Right lobe of liver (tissue), 6 donors: ENCODE measurements at regions not wholly inside any gene's neighbourhood (a gene's known extent, or its start where the extent isn't known, plus 50 kb on each side); places are given as distances from the start of the nearest gene placed in this dataset.

Experiments used
- ATAC-seq, 4 donors: fragments of 200-7000 bp; cut with Tn5 transposase; one replicate each; pipeline ENCODE4 v1.9.1; 2020; ENCODE audit warnings: mild to moderate bottlenecking in 4 of 4, moderate library complexity in 4 of 4
- DNase-seq, 3 donors: peaks; one replicate each; pipeline ENCODE4 v3.0.0-alpha.2; 2020
- H3K27ac ChIP-seq, 3 donors: fragments of 200-600 bp; one replicate each; pipeline ENCODE4 v1.8.0; 2022
- H3K27me3 ChIP-seq, 2 donors: fragments of 200-600 bp; one replicate each; pipeline ENCODE4 v1.8.0; 2022
- H3K36me3 ChIP-seq, 4 donors: fragments of 200-600 bp; sonication (generic) in 1 of 4; one replicate each; pipeline versions ENCODE4 v1.5.1 to v1.8.0; 2017 to 2022; ENCODE audit warnings: control low read depth in 1 of 4
- H3K4me1 ChIP-seq, 4 donors: fragments of 200-600 bp; sonication (generic) in 1 of 4; one replicate each; pipeline versions ENCODE4 v1.5.1 to v1.8.0; 2017 to 2022; ENCODE audit warnings: control low read depth in 1 of 4
- H3K4me3 ChIP-seq, 3 donors: fragments of 200-600 bp; one replicate each; pipeline ENCODE4 v1.8.0; 2022
- H3K9me3 ChIP-seq, 4 donors: fragments of 200-600 bp; sonication (generic) in 1 of 4; one replicate each; pipeline versions ENCODE4 v1.5.1 to v1.8.0; 2017 to 2022; ENCODE audit warnings: control low read depth in 1 of 4
- CTCF ChIP-seq, 4 donors: fragments of 200-600 bp in 3 of 4; fragments of 450-650 bp in 1 of 4; IDR thresholded peaks; one replicate each; pipeline versions ENCODE4 v1.5.1 to v1.8.0; 2016 to 2022; ENCODE audit warnings: antibody characterized with exemption in 4 of 4, mild to moderate bottlenecking in 2 of 4
- POLR2A ChIP-seq: fragments of 450-650 bp; IDR thresholded peaks from one replicate; pipeline ENCODE4 v1.6.1; 2017; ENCODE audit warnings: antibody characterized with exemption, mild to moderate bottlenecking
- WGBS: methylation state at CpG from one replicate; pipeline ENCODE4 v1.1.6; 2018; ENCODE audit warnings: low coverage, low lambda C conversion rate; ENCODE audit not compliant: insufficient coverage; ENCODE audit errors: missing lambda C conversion rate; 5-methylcytosine and 5-hydroxymethylcytosine counted together
- intact Hi-C, 2 donors: fragments of 100-400 bp; cut with DNase I; formaldehyde crosslinking; loops; one replicate each; pipeline versions ENCODE4 v1.11.2 to v1.14.1; 2022
- donor health status: DM: no; HTN: yes; CAD: no.
- donor health status: DM: no; HTN: no; CAD: no.
- donor health status: DM: no; HTN: no; CAD: no.
- donor health status: DM: no; HTN: yes; CAD: no.
- donor health status: DM: no; HTN: yes; CAD: no.

DNA sequence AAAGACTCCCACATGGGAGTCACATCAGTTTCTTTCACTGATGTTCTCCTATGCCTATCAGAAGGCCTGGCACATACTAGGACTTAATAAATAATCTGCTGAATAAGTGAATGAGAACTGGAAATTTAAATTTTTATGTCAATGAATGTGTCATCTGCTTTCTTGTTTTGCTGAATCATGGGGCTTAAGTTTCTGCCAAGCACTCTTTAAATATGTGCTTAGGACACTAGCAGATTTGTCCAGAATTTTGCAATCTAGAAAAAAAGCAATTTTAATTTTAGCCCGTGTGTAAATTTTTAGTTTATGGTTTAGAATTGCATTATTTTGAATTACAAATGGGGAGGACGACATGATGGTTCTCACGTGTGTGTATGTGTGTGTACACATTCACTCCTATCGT, 803.1 kb downstream of the USP25 start:
- intact Hi-C loops: no loop called here
- peak overlapping the region; percentile 25 to 88 (median 88) for H3K27ac ChIP-seq
- ATAC-seq: peak in 3 of 4 donors; percentile 20 to 23 (median 22)

DNA sequence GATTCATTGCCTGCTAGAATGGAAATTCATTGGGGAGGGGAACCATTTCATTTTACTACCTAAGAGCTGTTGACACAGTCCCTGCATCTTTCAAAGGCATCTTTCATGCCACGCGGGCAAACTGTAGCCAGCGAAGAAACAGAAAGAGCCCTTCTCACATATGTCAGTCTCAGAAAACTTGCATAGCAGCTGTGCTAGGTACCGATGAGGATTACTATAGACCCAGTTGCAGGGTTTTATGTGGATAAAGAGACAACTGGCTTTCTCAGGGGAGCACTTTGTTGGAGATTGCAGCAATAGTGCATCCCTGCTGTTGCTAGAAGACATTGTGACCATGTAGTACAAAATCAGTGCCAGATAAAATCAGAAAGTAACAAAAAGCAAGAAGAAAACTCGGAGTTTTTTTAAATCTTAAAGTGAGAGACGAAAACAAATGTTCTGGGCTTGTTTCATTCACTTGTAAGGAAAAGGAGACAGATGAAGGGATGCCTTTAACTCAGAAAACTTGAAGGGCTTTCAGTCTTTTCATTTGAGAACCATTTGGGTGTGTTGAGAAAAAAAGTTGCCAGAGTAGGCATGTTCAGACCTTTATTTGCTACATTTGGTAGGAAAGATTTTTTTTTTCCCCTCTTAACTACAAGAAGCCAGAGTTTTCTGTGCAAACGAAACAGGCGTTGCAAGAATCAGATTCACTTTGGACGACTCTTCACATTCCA, 804.1 kb downstream of the USP25 start:
- ATAC-seq (peak in 1 of 4 donors; percentile 2), DNase-seq (no peak)
- 40% methylated on average over 8 of the region's 9 CpGs for WGBS
- peak overlapping the region; percentile 87 to 88 (median 88) for H3K27ac ChIP-seq
- H3K27me3 ChIP-seq: no peaks in the 10 kb centered on the region
- no peaks in the 10 kb centered on the region for H3K9me3 ChIP-seq
- peaks cover 0 to 21% (median 4%) of the 10 kb centered on the region in 4 donors for H3K4me1 ChIP-seq
- intact Hi-C loops: no loop called here
- peak overlapping the region; percentile 25 to 48 (median 38) for H3K4me3 ChIP-seq
- no peaks in the 10 kb centered on the region for H3K36me3 ChIP-seq
- no peak for TF ChIP-seq CTCF (IDR thresholded peaks at IDR 0.05)
- no peak for TF ChIP-seq POLR2A

More for the DNA sequence above, 803.1 kb downstream of the USP25 start:
- no peaks in the 10 kb centered on the region for H3K27me3 ChIP-seq
- WGBS: 14% methylated on average over 4 of the region's 4 CpGs
- TF ChIP-seq POLR2A: no peak
- TF ChIP-seq CTCF (IDR thresholded peaks at IDR 0.05): no peak
- H3K9me3 ChIP-seq: no peaks in the 10 kb centered on the region
- H3K36me3 ChIP-seq: no peaks in the 10 kb centered on the region
- DNase-seq: no peak
- peaks cover 0 to 21% (median 4%) of the 10 kb centered on the region in 4 donors for H3K4me1 ChIP-seq
- H3K4me3 ChIP-seq: no peak overlapping the region

- Histone ChIP-seq H3K36me3 (no peaks in the 10 kb centered on the region), H3K4me1 (peaks cover 0 to 21% (median 4%) of the 10 kb centered on the region in 4 donors), H3K27ac (peak overlapping the region; percentile 87 to 88 (median 88)), H3K27me3 (no peaks in the 10 kb centered on the region), H3K9me3 (no peaks in the 10 kb centered on the region), H3K4me3 (peak overlapping the region; percentile 25 to 48 (median 38))
- ATAC-seq: peak; percentile 44 to 73 (median 68)
- 25% methylated on average over 11 of the region's 11 CpGs for WGBS
- TF ChIP-seq POLR2A: no peak
- TF ChIP-seq CTCF (IDR thresholded peaks at IDR 0.05): no peak
- peak in 2 of 3 donors; percentile 47 to 74 for DNase-seq
- intact Hi-C loops: no loop called here
These were observed 804.8 kb downstream of the USP25 start for GRCh38 chr21:16534408-16535101.

DNA sequence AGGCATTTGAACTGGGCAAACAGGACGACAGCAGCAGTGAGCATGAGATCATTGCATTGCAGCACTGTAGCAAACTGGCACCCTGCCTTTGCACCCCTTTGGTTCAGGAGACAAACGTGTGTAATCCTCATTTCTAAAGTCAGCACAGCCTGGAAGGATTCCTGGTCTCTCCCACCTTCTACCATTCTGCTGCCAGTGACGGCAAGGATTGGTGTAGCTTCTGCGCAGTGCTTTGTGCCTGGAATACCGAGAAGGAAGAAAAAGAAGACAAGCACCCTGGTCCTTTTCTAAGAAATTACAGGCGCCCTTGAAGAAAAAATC, 805.3 kb downstream of the USP25 start:
- DNase-seq: peak; percentile 86 to 92 (median 89)
- 13% methylated on average over 6 of the region's 6 CpGs for WGBS
- H3K4me1 ChIP-seq: peaks cover 0 to 21% (median 4%) of the 10 kb centered on the region in 4 donors
- peak; percentile 85 to 88 (median 86) for ATAC-seq
- H3K9me3 ChIP-seq: no peaks in the 10 kb centered on the region
- TF ChIP-seq CTCF (IDR thresholded peaks at IDR 0.05) (no peak), POLR2A (peak; percentile 70)
- no peaks in the 10 kb centered on the region for H3K36me3 ChIP-seq
- intact Hi-C loops: no loop called here
- peak overlapping the region; percentile 12 to 48 (median 38) for H3K4me3 ChIP-seq
- no peaks in the 10 kb centered on the region for H3K27me3 ChIP-seq
- H3K27ac ChIP-seq: peak overlapping the region; percentile 87 to 88 (median 88)
